GM21825 (cell line): ENCODE measurements at regions not wholly inside any gene's neighbourhood (a gene's known extent, or its start where the extent isn't known, plus 50 kb on each side); places are given as distances from the start of the nearest gene placed in this dataset.

Source experiments
- ATAC-seq: cut with Tn5 transposase; IDR thresholded peaks from one replicate; pipeline ENCODE4 v1.9.1; 2021; ENCODE audit warnings: mild to moderate bottlenecking, moderate library complexity; ENCODE audit not compliant: unreplicated experiment

DNA sequence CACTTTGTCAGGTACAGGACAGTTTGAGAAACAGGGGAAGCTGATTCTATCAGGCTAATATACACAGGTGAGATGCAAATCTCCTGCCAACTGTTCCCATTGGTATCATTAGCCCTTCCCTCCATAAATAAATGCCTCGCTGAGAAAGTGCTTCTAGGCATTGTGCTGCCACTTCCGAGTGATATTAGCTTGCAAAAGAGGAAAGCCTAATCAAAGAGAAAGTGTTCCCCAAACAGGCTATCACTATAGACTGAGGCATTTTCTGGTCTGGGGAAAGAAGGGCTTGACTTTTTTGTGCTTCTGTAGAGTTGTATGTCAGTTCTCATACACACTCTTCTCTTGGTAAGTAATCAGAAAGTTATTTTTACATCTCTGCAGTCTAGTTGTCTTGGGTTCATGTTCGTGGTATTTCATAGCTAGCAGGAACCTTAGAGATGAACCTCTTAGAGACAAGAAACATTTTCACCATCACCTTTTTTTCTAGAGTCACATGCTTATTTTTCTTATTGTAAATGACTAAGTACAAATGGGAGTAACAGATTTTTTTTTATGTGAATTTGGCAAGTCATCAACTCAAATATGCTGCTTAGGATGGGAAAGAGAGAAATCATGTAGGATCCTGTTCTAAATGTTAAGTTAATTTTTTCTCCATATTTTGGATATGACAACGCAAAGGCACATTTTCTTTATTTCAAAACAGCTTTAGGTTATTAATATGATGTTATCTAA is 1009.8 kb downstream of the ADGRL3 start:
- ATAC-seq = no peak

GRCh38 chr4:62208921-62209320 is 1008.8 kb downstream of the ADGRL3 start:
- no peak for ATAC-seq

DNA sequence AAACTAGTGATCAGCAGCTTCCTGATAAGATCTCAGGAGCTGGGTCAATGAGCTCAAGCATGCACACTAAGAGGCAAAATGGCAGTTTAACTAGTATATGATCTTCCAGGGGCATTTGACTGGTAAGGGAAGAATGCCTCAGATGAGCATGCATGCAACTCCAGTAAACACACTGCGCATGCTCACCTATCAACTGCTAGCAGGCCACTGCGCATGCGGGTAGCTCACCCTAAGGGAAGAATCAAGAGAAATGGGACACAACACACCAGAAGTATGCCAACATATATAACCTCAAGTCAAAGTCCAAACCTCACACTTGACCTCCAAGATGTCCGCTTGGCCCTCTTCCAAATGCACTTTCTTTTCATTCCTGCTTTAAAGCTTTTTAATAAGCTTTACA is 1004.0 kb downstream of the ADGRL3 start:
- no peak for ATAC-seq

DNA sequence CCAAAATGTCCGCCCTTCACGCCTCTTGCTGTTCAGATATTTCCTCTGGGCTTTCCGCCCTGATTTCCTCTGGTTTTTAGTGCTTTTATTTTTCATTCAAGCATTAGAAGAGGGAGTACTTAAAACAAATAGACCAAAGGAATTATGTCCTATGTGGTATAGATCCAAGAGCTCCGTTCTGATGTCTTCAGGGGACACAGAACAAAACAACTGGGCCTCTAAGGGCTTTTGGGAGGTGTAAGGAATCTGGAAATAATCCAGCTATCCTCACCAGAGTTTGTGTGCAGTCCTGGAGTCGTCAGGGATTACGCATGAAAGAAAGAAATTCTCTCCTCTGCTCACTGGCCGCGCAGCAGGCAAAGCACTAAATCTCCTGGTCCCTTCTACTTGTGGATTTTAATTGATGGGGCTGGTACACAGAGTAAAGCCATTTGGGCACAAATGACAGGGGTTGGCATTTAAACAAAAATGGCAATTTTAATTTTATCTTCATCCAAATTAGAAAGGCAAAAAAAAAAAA is 999.2 kb downstream of the ADGRL3 start:
- ATAC-seq = no peak

DNA sequence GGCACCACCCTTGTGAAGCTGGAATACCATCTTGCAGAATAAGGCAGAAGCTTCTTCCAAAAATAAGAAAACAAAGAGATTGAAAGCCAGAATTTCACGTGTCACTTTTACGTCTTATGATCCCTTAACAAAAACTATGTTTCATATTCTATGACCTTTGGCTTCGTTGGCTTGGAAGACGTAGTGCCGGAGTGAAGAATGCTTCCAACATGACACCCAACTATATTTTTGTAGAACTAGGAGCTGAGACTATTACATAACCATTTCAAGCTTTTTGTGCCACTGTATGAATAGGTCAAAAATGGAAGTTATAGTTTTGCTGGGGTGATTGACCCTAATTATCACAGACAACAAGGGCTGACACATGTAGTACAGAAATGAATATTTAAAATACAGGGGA is 996.2 kb downstream of the ADGRL3 start:
- ATAC-seq = no peak

GRCh38 chr4:62194342-62194741 is 994.2 kb downstream of the ADGRL3 start:
- no peak for ATAC-seq

GRCh38 chr4:62193761-62194160 is 993.6 kb downstream of the ADGRL3 start:
- no peak for ATAC-seq

- ATAC-seq = no peak
These were observed 991.5 kb downstream of the ADGRL3 start for GRCh38 chr4:62191451-62192240.

- ATAC-seq = no peak
These were observed 970.1 kb downstream of the ADGRL3 start for GRCh38 chr4:62170235-62170634.

GRCh38 chr4:62168681-62169080 is 968.6 kb downstream of the ADGRL3 start:
- ATAC-seq = no peak

- no peak for ATAC-seq
These were observed 962.5 kb downstream of the ADGRL3 start for GRCh38 chr4:62162606-62163005.

DNA sequence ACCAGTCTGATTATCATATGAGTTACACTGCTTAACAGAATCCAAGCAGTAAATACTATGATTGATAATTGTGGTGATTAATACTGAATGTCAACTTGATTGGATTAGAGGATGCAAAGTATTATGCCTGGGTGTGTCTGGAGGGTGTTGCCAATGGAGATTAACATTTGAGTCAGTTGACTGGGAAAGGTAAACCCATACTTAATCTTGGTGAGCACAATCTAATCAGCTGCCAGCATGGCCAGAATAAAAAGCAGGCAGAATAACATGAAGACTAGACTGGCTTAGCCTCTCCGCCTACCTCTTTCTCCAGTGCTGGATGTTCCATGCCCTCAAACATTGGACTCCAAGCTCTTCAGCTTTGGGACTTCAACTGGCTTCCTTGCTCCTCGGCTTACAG is 961.3 kb downstream of the ADGRL3 start:
- no peak for ATAC-seq

- ATAC-seq = no peak
These were observed 959.8 kb downstream of the ADGRL3 start for GRCh38 chr4:62159876-62160275.

DNA sequence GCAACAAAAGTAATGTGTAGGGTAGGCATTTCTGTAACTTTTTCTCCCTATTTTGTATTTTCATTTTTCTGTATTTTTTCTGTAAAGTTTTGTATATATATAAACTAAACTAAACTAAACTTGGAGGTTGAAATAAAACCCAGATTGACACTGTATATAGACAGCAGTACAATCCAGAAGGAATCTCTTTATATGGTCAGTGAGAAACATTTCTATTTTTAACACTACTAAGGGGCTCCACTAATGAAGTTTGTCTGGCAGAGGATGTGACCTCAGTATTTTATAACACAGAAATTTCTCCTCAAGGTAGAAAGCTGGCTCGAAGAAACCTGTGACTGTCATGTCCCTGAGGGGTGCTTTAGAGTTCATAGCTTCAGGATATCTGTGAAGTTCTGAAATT is 959.2 kb downstream of the ADGRL3 start:
- no peak for ATAC-seq

DNA sequence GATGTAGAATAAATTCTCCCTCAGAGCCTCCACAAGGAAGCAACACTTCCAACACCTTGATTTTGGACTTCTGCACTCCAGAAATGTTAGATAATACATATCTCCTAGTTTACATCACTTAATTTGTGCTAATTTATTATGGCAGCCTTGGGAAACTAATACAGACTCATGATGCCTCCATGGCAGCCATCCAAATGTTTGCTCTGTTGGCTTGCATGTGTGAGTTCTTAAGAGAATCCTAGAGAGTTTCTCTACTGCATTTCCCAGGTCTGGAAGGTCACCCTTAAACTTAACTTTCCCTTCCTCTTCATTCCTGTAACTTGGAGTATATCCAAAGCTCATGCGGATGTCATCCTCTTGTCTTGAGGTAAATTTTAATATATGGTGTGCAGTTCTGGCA is 956.1 kb downstream of the ADGRL3 start:
- no peak for ATAC-seq

- no peak for ATAC-seq
These were observed 945.1 kb downstream of the ADGRL3 start for GRCh38 chr4:62145276-62145675.

DNA sequence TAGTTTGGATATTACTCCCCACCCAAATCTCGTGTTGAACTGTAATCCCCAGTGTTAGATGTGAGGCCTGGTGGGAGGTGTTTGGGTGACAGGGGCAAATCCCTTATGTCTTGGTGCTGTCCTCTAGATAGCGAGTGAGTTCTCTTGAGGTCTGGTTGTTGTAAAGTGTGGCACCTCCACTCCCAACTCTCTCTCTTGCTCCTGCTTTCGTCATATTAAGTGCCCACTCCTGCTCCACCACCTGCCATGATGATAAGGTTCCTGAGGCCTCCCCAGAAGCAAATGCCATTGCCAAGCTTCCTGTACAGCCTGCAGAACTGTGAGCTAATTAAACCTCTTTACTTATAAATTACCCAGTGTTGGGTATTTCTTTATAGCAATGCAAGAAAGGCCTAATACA is 944.3 kb downstream of the ADGRL3 start:
- no peak for ATAC-seq

DNA sequence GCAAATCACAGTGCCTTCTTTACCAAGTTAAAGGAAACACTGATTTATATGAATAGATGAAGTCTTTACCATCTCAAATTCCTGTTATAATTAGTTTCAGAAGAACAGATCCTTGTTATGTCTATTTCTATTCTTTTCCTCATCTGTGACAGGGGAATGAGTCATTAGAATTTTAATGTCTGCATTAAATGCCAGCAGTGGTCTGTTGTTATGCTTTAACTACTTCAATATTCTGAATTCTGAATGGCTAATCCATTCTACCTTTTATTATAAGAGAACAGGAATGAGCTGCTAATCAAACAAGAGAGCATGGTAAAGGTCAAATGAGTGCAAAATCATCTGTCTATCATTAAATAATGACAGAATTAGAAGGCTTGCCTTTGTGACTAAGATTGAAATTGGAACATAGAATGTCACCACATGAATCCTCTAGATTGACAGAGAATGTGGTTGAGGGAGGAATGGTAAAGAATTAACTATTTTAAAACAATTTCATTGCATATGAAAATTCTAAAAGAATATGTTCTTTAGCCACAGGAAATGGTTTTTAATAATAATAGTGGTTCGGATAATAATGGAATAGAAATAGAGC is 935.5 kb downstream of the ADGRL3 start:
- ATAC-seq = no peak

DNA sequence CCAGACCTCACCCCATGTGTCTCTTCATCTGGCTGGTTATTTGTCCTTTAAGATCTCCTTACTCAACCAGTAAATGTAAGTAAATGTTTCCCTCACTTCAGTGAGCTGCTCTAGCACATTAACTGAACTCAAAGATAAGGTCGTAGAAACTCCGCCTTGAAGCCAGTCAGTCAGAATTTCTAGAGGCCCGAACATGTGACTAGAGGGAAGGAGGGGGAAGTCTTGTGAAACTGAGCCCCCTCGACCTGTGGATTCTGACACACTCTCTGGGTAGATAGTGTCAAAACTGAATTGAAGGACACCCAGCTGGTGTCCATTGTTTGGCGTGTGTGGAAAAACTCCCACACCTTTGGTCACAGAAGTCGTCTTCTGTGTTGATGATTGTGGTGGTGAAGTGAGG is 933.9 kb downstream of the ADGRL3 start:
- ATAC-seq = no peak

GRCh38 chr4:62133101-62133897 is 933.2 kb downstream of the ADGRL3 start:
- no peak for ATAC-seq

DNA sequence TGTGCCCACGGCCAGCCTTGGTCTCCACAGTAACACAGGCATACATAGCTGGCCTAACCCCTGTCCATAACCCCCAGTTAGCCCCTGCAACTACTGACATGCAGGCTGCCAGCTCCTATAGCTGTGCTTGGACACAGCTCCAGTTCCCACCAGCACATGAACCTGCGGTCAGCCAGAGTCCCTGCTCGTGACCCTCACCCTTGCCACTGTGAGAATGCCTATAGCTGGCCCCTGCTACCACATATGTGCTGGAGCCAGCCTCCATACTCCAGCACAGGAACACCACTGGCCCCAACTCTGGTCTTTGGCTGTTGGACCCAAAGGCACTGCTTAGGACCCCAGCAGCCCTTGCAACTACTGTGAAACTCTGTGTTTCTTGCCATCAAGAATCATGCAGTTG is 930.9 kb downstream of the ADGRL3 start:
- no peak for ATAC-seq
